ENCODE measurements at regions not wholly inside any gene's neighbourhood (a gene's known extent, or its start where the extent isn't known, plus 50 kb on each side); places are given as distances from the start of the nearest gene placed in this dataset.

DNA sequence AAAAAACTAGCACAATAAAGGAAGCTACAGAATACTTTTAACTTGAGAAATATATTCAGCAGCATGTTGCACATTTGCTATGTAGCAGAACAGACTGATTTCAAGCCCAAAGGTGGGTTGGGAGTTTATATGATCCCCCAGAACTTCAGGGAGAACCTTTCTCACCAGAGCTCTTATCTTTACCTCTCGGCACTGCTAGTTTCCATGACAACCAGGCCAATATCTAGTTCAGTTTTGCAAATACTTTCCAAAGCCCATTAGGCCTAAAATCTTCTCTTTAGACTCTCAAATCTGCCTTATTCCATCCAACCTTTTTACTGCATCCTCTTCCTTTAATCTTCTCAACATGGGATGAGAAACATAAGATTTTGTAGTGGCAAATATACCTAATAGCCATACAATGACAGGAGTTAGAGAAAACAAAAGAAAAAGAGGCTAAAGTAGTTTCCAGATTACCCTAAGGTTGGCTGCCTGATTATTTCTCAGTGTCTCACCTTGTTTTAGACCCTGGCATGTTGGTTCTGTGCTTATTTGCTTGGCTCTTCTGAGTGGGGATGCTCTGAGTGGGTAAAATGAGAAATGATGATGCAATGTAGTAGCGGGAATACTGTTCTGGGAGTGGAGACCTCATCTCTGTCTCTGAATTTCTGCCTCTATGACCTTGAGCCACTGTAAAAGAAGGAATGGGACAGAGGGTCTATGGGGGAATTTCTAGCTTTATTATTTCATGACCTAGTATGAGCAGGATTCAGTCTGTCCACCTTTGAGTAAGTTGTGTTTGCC is 427.6 kb upstream of the STXBP6 start:
- no peak for DNase-seq (ENCODE audit: low read depth, low spot score)
- no peaks in the 10 kb centered on the region for H3K27me3 Mint-ChIP-seq (ENCODE audit: low read depth)
- no peak overlapping the region for H3K4me3 Mint-ChIP-seq
- no peaks in the 10 kb centered on the region for H3K36me3 Mint-ChIP-seq (ENCODE audit: low read depth)
- H3K4me1 Mint-ChIP-seq, result no peaks in the 10 kb centered on the region
- no peak overlapping the region for H3K27ac Mint-ChIP-seq (ENCODE audit: unreplicated experiment)
- H3K9me3 Mint-ChIP-seq, result no peaks in the 10 kb centered on the region
- TF ChIP-seq, protein P1, sequence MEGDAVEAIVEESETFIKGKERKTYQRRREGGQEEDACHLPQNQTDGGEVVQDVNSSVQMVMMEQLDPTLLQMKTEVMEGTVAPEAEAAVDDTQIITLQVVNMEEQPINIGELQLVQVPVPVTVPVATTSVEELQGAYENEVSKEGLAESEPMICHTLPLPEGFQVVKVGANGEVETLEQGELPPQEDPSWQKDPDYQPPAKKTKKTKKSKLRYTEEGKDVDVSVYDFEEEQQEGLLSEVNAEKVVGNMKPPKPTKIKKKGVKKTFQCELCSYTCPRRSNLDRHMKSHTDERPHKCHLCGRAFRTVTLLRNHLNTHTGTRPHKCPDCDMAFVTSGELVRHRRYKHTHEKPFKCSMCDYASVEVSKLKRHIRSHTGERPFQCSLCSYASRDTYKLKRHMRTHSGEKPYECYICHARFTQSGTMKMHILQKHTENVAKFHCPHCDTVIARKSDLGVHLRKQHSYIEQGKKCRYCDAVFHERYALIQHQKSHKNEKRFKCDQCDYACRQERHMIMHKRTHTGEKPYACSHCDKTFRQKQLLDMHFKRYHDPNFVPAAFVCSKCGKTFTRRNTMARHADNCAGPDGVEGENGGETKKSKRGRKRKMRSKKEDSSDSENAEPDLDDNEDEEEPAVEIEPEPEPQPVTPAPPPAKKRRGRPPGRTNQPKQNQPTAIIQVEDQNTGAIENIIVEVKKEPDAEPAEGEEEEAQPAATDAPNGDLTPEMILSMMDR (conservative IDR thresholded peaks at IDR 0.05), result no peak

DNA sequence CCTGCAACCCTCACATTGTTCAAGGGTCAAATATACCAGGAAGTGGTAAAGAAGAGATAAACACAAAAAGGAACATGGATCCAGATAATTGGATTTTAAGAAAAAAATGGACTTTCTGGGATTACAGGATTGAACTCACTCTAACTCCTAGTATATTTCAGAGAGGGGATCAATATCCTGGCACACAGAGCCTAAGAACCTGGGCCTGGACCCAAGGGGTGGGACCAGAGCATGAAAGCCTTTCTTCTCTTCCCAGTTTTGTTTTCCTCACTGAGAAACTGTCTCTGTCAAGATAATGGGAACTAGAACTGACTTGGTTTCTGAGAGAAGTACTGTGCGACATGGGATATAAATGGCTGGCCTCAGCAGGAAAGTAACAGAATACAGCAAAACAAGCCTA is 422.8 kb upstream of the STXBP6 start:
- peaks cover 2% of the 10 kb centered on the region for H3K9me3 Mint-ChIP-seq
- no peak for DNase-seq (ENCODE audit: low read depth, low spot score)
- H3K36me3 Mint-ChIP-seq (ENCODE audit: low read depth), result no peaks in the 10 kb centered on the region
- no peak overlapping the region for H3K27ac Mint-ChIP-seq (ENCODE audit: unreplicated experiment)
- no peak overlapping the region for H3K4me3 Mint-ChIP-seq
- no peaks in the 10 kb centered on the region for H3K27me3 Mint-ChIP-seq (ENCODE audit: low read depth)
- TF ChIP-seq, protein P1 (conservative IDR thresholded peaks at IDR 0.05), result no peak
- H3K4me1 Mint-ChIP-seq, result no peaks in the 10 kb centered on the region

DNA sequence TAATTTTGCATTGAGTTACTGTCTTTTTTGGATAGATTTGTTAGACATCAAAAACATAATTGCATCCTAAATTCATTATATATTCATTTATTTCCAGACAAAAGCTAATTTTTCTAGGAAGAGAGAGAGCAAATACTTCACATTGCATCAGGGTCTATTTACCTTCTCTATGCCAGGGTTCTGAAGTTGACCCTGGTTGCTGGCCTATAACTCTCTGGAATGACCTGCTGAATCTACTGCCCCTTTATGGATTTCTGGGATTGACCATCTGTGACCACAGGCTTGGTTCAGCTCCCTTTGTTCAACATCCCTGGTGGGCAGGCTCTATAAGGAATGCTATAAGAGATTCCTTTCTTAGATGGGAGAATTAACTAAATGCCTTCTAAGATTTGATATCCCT is 414.8 kb upstream of the STXBP6 start:
- Mint-ChIP-seq H3K27ac (ENCODE audit: unreplicated experiment) (no peak overlapping the region), H3K4me3 (no peak overlapping the region), H3K36me3 (ENCODE audit: low read depth) (no peaks in the 10 kb centered on the region), H3K4me1 (peaks cover 10% of the 10 kb centered on the region), H3K9me3 (no peaks in the 10 kb centered on the region), H3K27me3 (ENCODE audit: low read depth) (no peaks in the 10 kb centered on the region)
- TF ChIP-seq, protein P1 (conservative IDR thresholded peaks at IDR 0.05), result no peak
- no peak for DNase-seq (ENCODE audit: low read depth, low spot score)

DNA sequence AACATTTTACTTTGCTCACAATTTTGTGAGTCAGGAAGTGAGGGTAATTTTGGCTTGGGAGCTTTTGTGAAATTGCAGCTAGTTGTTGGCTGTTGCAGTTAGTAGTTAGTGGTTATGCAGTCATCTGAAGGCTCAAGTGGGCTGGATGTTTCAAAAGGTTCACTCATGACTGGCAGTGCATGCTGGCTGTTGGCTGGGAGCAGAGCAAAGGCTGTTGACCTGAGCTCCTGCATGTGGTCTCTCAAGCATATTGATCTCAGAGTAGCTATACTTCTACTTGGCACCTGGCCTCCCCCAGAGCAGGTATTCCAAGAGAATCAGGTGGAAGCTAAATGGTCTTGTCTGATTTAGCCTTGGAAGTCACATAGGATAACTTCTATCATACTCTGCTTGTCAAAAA is 414.1 kb upstream of the STXBP6 start:
- no peak for DNase-seq (ENCODE audit: low read depth, low spot score)
- no peaks in the 10 kb centered on the region for H3K9me3 Mint-ChIP-seq
- H3K27ac Mint-ChIP-seq (ENCODE audit: unreplicated experiment), result no peak overlapping the region
- H3K27me3 Mint-ChIP-seq (ENCODE audit: low read depth), result no peaks in the 10 kb centered on the region
- no peak overlapping the region for H3K4me3 Mint-ChIP-seq
- TF ChIP-seq, protein P1 (conservative IDR thresholded peaks at IDR 0.05), result no peak
- H3K36me3 Mint-ChIP-seq (ENCODE audit: low read depth), result no peaks in the 10 kb centered on the region
- peaks cover 10% of the 10 kb centered on the region for H3K4me1 Mint-ChIP-seq

DNA sequence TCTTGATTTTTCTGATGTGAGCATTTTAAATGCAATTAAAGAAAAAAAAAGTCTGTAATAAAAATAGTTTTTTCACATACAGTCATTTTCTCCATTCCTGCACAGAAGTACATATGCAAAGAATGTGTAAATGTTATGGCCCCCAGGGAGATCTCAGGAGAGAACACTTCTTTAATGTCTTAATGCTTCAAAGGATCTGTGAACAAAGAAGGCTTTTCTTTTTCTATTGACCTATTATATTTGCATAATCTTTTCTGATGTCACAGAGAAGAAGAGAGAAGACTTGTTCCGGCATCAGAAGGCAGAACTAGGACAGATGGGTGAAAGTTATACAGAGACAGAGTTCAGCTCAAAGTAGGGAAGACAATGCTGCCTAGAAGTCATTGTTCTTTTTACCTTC is 413.5 kb upstream of the STXBP6 start:
- H3K9me3 Mint-ChIP-seq, result no peaks in the 10 kb centered on the region
- H3K27ac Mint-ChIP-seq (ENCODE audit: unreplicated experiment), result no peak overlapping the region
- peaks cover 10% of the 10 kb centered on the region for H3K4me1 Mint-ChIP-seq
- TF ChIP-seq, protein P1 (conservative IDR thresholded peaks at IDR 0.05), result no peak
- no peak for DNase-seq (ENCODE audit: low read depth, low spot score)
- H3K27me3 Mint-ChIP-seq (ENCODE audit: low read depth), result no peaks in the 10 kb centered on the region
- no peaks in the 10 kb centered on the region for H3K36me3 Mint-ChIP-seq (ENCODE audit: low read depth)
- no peak overlapping the region for H3K4me3 Mint-ChIP-seq

Data from neural crest cell (in vitro differentiated cells).